NCI-H748 treated with DMSO at 0.1 percent for 48 hours (cell line): ENCODE measurements at regions not wholly inside any gene's neighbourhood (a gene's known extent, or its start where the extent isn't known, plus 50 kb on each side); places are given as distances from the start of the nearest gene placed in this dataset.

Experiments used
- DNase-seq: peaks from one replicate; lab custom pipeline; 2025; lab: John Stamatoyannopoulos, UW

- DNase-seq: no peak
These were observed 276.2 kb upstream of the RTL1 start for GRCh38 chr14:101179691-101180211.

- no peak for DNase-seq
These were observed 278.2 kb upstream of the RTL1 start for GRCh38 chr14:101181446-101182313.

- DNase-seq: no peak
These were observed 279.0 kb upstream of the RTL1 start for GRCh38 chr14:101182476-101182875.

GRCh38 chr14:101183376-101184103, 280.0 kb upstream of the RTL1 start:
- DNase-seq: no peak

GRCh38 chr14:101184104-101184455, 280.6 kb upstream of the RTL1 start:
- DNase-seq: no peak

- no peak for DNase-seq
These were observed 281.1 kb upstream of the RTL1 start for GRCh38 chr14:101184572-101184971.

- DNase-seq: no peak
These were observed 281.7 kb upstream of the RTL1 start for GRCh38 chr14:101185073-101185835.

- no peak for DNase-seq
These were observed 282.4 kb upstream of the RTL1 start for GRCh38 chr14:101185946-101186345.

- no peak for DNase-seq
These were observed 283.0 kb upstream of the RTL1 start for GRCh38 chr14:101186544-101186943.

- no peak for DNase-seq
These were observed 283.7 kb upstream of the RTL1 start for GRCh38 chr14:101186992-101187815.

- no peak for DNase-seq
These were observed 284.5 kb upstream of the RTL1 start for GRCh38 chr14:101187816-101188570.

GRCh38 chr14:101188571-101188915, 285.0 kb upstream of the RTL1 start:
- DNase-seq: no peak

GRCh38 chr14:101189266-101189665, 285.7 kb upstream of the RTL1 start:
- no peak for DNase-seq

- DNase-seq: no peak
These were observed 286.5 kb upstream of the RTL1 start for GRCh38 chr14:101189962-101190560.

- no peak for DNase-seq
These were observed 287.7 kb upstream of the RTL1 start for GRCh38 chr14:101191101-101191720.

GRCh38 chr14:101191721-101192660, 288.5 kb upstream of the RTL1 start:
- DNase-seq: no peak

- no peak for DNase-seq
These were observed 289.1 kb upstream of the RTL1 start for GRCh38 chr14:101192661-101193000.

- no peak for DNase-seq
These were observed 289.8 kb upstream of the RTL1 start for GRCh38 chr14:101193106-101193844.
